ENCODE measurements at regions not wholly inside any gene's neighbourhood (a gene's known extent, or its start where the extent isn't known, plus 50 kb on each side); places are given as distances from the start of the nearest gene placed in this dataset.

DNA sequence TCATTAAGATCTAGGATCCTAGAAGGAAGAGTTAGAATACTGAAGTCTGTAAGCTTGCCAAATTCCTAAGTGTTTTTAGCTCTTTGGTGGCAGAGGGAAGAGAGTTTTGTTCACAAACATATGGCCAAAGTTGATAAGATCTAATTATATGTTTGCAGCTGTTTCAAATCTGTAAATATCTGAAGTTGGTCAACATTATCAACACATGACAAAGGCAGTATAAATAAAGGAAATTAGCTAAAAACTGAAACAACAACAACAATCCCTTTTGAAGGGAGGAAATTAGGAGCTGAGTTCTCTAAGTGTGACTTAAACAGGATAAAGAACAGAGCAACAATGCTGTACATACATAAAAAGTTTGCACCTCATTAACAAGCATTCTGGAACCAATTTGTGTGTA is 208.7 kb downstream of the KCNJ2 start:
- TF ChIP-seq, protein P1, sequence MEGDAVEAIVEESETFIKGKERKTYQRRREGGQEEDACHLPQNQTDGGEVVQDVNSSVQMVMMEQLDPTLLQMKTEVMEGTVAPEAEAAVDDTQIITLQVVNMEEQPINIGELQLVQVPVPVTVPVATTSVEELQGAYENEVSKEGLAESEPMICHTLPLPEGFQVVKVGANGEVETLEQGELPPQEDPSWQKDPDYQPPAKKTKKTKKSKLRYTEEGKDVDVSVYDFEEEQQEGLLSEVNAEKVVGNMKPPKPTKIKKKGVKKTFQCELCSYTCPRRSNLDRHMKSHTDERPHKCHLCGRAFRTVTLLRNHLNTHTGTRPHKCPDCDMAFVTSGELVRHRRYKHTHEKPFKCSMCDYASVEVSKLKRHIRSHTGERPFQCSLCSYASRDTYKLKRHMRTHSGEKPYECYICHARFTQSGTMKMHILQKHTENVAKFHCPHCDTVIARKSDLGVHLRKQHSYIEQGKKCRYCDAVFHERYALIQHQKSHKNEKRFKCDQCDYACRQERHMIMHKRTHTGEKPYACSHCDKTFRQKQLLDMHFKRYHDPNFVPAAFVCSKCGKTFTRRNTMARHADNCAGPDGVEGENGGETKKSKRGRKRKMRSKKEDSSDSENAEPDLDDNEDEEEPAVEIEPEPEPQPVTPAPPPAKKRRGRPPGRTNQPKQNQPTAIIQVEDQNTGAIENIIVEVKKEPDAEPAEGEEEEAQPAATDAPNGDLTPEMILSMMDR (IDR thresholded peaks at IDR 0.05; ENCODE audit: insufficient read depth, low read length, poor library complexity, severe bottlenecking): no peak
- TF ChIP-seq EZH2phosphoT487 (conservative IDR thresholded peaks at IDR 0.05; ENCODE audit: low read length): no peak
